ENCODE measurements at regions not wholly inside any gene's neighbourhood (a gene's known extent, or its start where the extent isn't known, plus 50 kb on each side); places are given as distances from the start of the nearest gene placed in this dataset.
"Not testable (repeated sequence)": the region's sequence is repeated elsewhere in the genome, so short reads cannot be mapped to it uniquely, and the experiment has no call there.

GRCh38 chr6:121548131-121548530 lies 112.7 kb downstream of the GJA1 start:
- no peak for DNase-seq (ENCODE audit: low spot score)

- DNase-seq (ENCODE audit: low spot score) = peak; percentile 46
These were observed 114.3 kb downstream of the GJA1 start for GRCh38 chr6:121549736-121550135.

- no peak for DNase-seq (ENCODE audit: low spot score)
These were observed 115.1 kb downstream of the GJA1 start for GRCh38 chr6:121550491-121551010.

- DNase-seq (ENCODE audit: low spot score) = no peak
These were observed 119.8 kb downstream of the GJA1 start for GRCh38 chr6:121555201-121555600.

- DNase-seq (ENCODE audit: low spot score) = not testable (repeated sequence)
These were observed 120.7 kb downstream of the GJA1 start for GRCh38 chr6:121556149-121556548.

GRCh38 chr6:121557146-121557940 lies 121.9 kb downstream of the GJA1 start:
- no peak for DNase-seq (ENCODE audit: low spot score)

- no peak for DNase-seq (ENCODE audit: low spot score)
These were observed 124.3 kb downstream of the GJA1 start for GRCh38 chr6:121559611-121560269.

- DNase-seq (ENCODE audit: low spot score) = no peak
These were observed 125.0 kb downstream of the GJA1 start for GRCh38 chr6:121560476-121560875.

- DNase-seq (ENCODE audit: low spot score) = no peak
These were observed 127.8 kb downstream of the GJA1 start for GRCh38 chr6:121563286-121563685.

GRCh38 chr6:121564529-121564928 lies 129.1 kb downstream of the GJA1 start:
- not testable (repeated sequence) for DNase-seq (ENCODE audit: low spot score)

- DNase-seq (ENCODE audit: low spot score) = no peak
These were observed 136.0 kb downstream of the GJA1 start for GRCh38 chr6:121571455-121571854.

- DNase-seq (ENCODE audit: low spot score) = peak; percentile 42
These were observed 138.0 kb downstream of the GJA1 start for GRCh38 chr6:121573481-121573880.

GRCh38 chr6:121578216-121578615 lies 142.8 kb downstream of the GJA1 start:
- DNase-seq (ENCODE audit: low spot score) = no peak

GRCh38 chr6:121579478-121579877 lies 144.0 kb downstream of the GJA1 start:
- DNase-seq (ENCODE audit: low spot score) = no peak

- DNase-seq (ENCODE audit: low spot score) = no peak
These were observed 145.9 kb downstream of the GJA1 start for GRCh38 chr6:121581327-121581726.

GRCh38 chr6:121582262-121582661 lies 146.8 kb downstream of the GJA1 start:
- no peak for DNase-seq (ENCODE audit: low spot score)

GRCh38 chr6:121584586-121585369 lies 149.3 kb downstream of the GJA1 start:
- no peak for DNase-seq (ENCODE audit: low spot score)

- no peak for DNase-seq (ENCODE audit: low spot score)
These were observed 155.0 kb downstream of the GJA1 start for GRCh38 chr6:121590438-121590837.

- no peak for DNase-seq (ENCODE audit: low spot score)
These were observed 155.5 kb downstream of the GJA1 start for GRCh38 chr6:121590916-121591315.

- DNase-seq (ENCODE audit: low spot score) = no peak
These were observed 157.0 kb downstream of the GJA1 start for GRCh38 chr6:121592261-121592935.

- no peak for DNase-seq (ENCODE audit: low spot score)
These were observed 157.7 kb downstream of the GJA1 start for GRCh38 chr6:121593011-121593641.

Data from RKO (cell line).